Middle frontal gyrus (tissue), 1 donor: ENCODE measurements at regions not wholly inside any gene's neighbourhood (a gene's known extent, or its start where the extent isn't known, plus 50 kb on each side); places are given as distances from the start of the nearest gene placed in this dataset.
"Not testable (repeated sequence)": the region's sequence is repeated elsewhere in the genome, so short reads cannot be mapped to it uniquely, and the experiment has no call there.

Source experiments
- DNase-seq: peaks from one replicate; pipeline ENCODE4 v3.0.0-alpha.2; 2015; ENCODE audit warnings: low spot score; ENCODE audit errors: extremely low spot score

GRCh38 chr2:52336951-52337350, 1305.0 kb upstream of the NRXN1 start:
- DNase-seq = no peak

- DNase-seq = no peak
Measured at GRCh38 chr2:52335727-52336126, 1303.8 kb upstream of the NRXN1 start.

GRCh38 chr2:52334185-52334584, 1302.3 kb upstream of the NRXN1 start:
- no peak for DNase-seq

- DNase-seq = no peak
Measured at GRCh38 chr2:52327641-52328040, 1295.7 kb upstream of the NRXN1 start.

- no peak for DNase-seq
Measured at GRCh38 chr2:52314231-52314630, 1282.3 kb upstream of the NRXN1 start.

- no peak for DNase-seq
Measured at GRCh38 chr2:52312486-52312885, 1280.6 kb upstream of the NRXN1 start.

GRCh38 chr2:52311862-52312261, 1279.9 kb upstream of the NRXN1 start:
- no peak for DNase-seq

GRCh38 chr2:52308156-52308555, 1276.2 kb upstream of the NRXN1 start:
- DNase-seq = no peak

GRCh38 chr2:52294628-52295027, 1262.7 kb upstream of the NRXN1 start:
- DNase-seq = no peak

- DNase-seq = no peak
Measured at GRCh38 chr2:52292801-52293200, 1260.9 kb upstream of the NRXN1 start.

- no peak for DNase-seq
Measured at GRCh38 chr2:52289741-52290140, 1257.8 kb upstream of the NRXN1 start.

- no peak for DNase-seq
Measured at GRCh38 chr2:52288596-52288995, 1256.7 kb upstream of the NRXN1 start.

- no peak for DNase-seq
Measured at GRCh38 chr2:52269696-52270485, 1238.0 kb upstream of the NRXN1 start.

GRCh38 chr2:52264911-52265310, 1233.0 kb upstream of the NRXN1 start:
- DNase-seq = no peak

GRCh38 chr2:52264488-52264887, 1232.6 kb upstream of the NRXN1 start:
- no peak for DNase-seq

- no peak for DNase-seq
Measured at GRCh38 chr2:52260904-52261303, 1229.0 kb upstream of the NRXN1 start.

- not testable (repeated sequence) for DNase-seq
Measured at GRCh38 chr2:52258967-52259366, 1227.0 kb upstream of the NRXN1 start.

GRCh38 chr2:52258038-52258437, 1226.1 kb upstream of the NRXN1 start:
- no peak for DNase-seq

- DNase-seq = no peak
Measured at GRCh38 chr2:52253416-52253980, 1221.6 kb upstream of the NRXN1 start.

- no peak for DNase-seq
Measured at GRCh38 chr2:52238782-52239181, 1206.8 kb upstream of the NRXN1 start.

GRCh38 chr2:52222128-52222527, 1190.2 kb upstream of the NRXN1 start:
- no peak for DNase-seq

- DNase-seq = no peak
Measured at GRCh38 chr2:52220393-52220792, 1188.5 kb upstream of the NRXN1 start.

GRCh38 chr2:52210611-52211010, 1178.7 kb upstream of the NRXN1 start:
- no peak for DNase-seq
